GM23248 (cell line): ENCODE measurements at regions not wholly inside any gene's neighbourhood (a gene's known extent, or its start where the extent isn't known, plus 50 kb on each side); places are given as distances from the start of the nearest gene placed in this dataset.

Experiments used
- EZH2 ChIP-seq: fragments of 200-600 bp; sonication (generic); IDR thresholded peaks from 2 replicates; pipeline ENCODE4 v1.6.1; 2018; ENCODE audit warnings: antibody characterized with exemption, mild to moderate bottlenecking; ENCODE audit not compliant: insufficient read depth, poor library complexity, severe bottlenecking
- EZH2phosphoT487 ChIP-seq: fragments of 200-600 bp; sonication (generic); IDR thresholded peaks from 2 replicates; pipeline ENCODE4 v1.6.1; 2018; ENCODE audit warnings: antibody characterized with exemption, moderate library complexity, mild to moderate bottlenecking, low read depth; ENCODE audit not compliant: insufficient read depth

GRCh38 chr18:56119681-56120080, 518.7 kb downstream of the TXNL1 start:
- TF ChIP-seq EZH2phosphoT487: no peak
- no peak for TF ChIP-seq EZH2
